GM11168 (cell line): ENCODE measurements at regions not wholly inside any gene's neighbourhood (a gene's known extent, or its start where the extent isn't known, plus 50 kb on each side); places are given as distances from the start of the nearest gene placed in this dataset.
"Not testable (repeated sequence)": the region's sequence is repeated elsewhere in the genome, so short reads cannot be mapped to it uniquely, and the experiment has no call there.

Source experiments
- in situ Hi-C: fragments of 300-500 bp; cut with MboI; formaldehyde crosslinking; loops from one replicate; pipeline ENCODE4 v1.12.0; 2022; ENCODE audit warnings: low sequenced_read_pairs; ENCODE audit not compliant: unreplicated experiment

DNA sequence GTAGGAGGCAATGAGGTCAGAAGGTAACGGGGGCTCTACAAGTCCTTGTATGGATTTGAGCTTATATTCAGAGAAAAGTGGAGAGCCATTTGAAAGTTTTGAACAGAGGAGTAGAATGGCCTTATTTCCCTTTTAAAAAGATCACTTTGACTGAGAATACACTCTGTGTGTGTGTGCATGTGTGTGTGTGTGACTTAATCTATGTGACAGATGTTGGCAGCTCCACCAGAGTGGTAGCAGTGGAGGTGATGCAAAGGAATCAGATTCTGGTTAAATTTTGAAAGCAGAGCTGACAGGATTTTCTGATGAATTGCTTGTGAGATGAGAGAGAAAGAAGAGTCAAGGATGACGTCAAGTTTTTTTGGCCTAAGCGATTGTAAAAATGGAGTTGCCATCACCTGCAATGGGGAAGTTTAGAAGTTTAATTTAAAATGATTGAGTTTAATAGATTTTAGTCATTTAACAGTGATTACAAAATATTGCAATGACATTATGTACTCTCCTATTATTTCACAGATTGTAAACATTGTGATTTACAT, 172.2 kb upstream of the HEY2 start:
- in situ Hi-C loops, result no loop called here

DNA sequence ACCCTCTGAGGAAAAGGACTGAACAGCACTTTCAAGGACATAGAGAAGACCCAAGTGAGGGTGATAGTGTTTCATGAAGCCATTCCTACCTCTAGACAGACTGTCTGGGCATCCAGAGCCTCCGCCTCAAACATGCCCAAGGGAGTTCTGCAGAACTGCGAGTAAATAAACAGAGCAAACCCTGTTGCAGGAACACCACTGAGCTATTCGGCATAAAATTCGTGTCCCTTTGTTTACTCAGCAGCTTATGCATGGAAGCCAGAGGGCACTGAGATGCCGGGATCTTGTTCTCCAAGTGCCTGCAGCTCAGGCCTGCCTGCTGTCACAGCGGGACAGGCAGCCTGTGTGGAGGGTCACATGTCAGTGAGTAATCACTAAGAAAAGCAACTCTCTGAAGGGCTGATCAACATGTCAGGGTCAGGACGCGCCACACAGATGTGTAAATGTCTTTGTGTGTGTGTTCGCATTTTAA, 164.9 kb upstream of the HEY2 start:
- in situ Hi-C loops, result no loop called here

DNA sequence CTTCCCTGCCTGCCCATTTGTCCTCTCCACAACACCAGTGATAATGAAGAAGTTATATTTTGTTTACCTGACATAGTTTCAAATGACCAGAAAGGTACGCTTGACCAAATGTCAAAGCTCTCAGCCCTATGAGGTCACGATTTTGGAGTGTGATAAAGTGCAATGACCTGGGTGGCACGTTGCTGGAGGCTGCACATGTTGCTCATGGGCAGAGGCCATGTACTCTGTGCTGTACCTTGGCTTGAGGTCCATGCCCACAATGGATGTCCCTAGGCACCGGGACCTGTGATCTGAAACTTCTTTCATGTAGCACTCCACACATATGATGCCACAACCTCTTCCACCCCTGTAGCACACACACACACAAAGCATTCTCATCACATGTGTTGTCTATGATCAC, 164.0 kb upstream of the HEY2 start:
- in situ Hi-C loops, result no loop called here

DNA sequence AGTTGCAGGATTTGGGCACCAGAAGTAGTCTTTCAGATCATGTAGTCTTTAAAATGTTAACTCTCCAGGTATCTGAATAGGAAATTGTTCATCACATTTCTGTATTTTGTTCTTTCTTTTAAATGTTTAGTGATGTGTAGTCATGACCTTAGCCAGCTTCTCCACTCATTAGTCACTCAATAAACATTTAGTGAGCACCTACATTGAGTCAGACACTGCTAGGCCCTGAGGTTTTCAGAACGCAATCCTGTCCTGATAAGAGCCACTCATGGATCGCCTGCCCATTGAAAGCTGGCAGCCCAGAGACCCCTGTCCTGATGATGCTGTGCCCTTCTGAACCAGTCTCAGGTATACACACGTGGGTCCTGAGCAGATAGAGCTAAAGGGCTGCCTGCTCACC, 163.4 kb upstream of the HEY2 start:
- in situ Hi-C loops, result no loop called here

DNA sequence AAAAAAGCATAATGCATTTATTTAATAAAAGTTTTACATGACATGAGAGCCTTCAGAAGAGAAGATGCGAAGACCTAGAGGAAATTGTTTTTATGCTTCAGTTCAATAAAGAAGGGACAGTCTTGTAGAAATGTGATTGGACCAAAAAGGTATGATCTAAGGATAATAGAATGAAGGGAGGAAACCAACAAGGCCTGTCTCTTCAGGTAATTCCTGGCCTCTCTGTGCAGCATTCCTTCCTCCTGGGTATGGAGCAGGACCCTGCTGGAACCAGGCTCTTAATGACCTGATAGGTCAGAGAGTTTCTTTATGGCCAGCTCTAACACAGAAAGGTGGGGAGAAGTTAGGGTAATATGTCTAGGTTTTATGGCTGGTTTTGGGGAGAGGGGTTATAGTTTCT, 162.8 kb upstream of the HEY2 start:
- in situ Hi-C loops, result no loop called here

DNA sequence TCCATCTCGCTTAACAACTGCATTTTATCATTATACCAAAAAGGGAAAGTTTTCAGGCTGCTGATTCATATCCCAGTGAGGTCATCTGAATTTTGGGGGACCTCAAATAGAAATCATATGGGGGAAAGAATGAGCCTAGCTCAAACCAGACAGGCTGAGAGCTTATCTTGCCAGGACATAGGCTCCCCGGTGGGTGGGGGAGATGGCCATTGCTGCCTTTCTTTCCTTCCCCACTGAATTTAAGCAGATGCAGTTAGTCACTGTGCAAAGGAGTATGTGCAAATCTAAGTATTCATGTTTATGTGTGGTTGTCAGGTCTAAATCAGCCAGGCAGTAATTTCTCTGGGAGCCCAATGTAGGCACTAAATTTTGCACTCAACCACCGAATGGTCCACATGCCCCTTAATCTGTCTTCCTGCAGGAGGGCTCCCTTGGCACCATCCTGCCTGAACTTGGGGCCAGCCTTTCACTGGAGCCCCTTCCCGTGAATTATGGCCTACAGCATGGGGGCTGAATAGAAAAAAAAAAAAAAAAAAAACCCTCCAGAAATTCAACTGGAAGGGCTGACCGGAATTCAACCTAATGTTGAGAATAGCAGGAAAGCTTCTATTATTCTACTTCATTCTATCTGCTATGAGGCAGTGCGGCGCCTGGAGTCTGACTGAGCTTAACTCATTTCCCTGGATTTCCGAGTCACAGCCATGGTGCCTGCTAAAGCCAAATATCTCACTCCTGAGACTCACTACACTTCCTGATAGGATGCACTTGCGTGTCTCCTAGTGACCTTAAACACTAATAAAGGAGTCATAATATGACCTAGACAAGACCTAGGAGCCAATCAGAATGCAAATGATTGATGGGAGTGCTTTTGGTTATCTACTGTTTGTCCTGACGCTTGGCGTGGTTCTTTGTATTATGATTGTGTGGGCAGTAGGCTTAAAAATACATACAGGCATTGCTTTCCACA, 161.5 kb upstream of the HEY2 start:
- in situ Hi-C loops, result no loop called here

DNA sequence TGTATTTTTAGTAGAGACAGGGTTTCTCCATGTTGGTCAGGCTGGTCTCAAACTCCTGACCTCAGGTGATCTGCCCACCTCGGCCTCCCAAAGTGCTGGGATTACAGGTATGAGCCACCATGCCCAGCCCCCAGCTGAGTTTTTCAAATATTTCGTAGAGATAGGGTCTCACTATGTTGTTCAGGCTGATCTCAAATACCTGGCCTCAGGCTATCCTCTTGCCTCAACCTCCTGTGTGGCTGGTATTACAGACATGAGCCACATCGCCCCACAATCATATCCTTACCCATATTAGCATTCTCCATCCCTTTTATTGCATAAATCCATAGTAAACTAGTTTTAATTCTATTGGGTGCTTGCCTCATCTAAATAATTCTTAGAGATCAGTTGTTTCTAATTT, 157.6 kb upstream of the HEY2 start:
- in situ Hi-C loops, result not testable (repeated sequence)

DNA sequence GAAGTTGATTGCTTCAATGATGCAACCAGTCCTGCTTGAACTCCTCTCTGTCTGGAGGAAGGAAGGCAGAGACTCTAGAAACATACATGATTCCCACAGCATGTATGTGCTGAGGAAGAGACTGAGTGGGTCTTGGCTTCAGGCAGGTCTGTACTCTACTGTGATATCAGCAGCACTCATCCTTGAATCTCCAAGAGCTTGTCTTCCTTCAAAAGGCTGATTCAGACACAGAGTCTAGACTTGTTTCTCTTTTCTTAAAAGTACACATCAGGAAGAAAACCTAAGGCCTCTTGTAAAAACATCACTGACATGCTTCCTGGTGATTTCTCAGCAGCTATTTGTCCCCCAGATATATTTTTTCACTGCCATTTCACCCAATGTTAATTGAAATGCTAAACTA, 155.7 kb upstream of the HEY2 start:
- in situ Hi-C loops, result no loop called here

DNA sequence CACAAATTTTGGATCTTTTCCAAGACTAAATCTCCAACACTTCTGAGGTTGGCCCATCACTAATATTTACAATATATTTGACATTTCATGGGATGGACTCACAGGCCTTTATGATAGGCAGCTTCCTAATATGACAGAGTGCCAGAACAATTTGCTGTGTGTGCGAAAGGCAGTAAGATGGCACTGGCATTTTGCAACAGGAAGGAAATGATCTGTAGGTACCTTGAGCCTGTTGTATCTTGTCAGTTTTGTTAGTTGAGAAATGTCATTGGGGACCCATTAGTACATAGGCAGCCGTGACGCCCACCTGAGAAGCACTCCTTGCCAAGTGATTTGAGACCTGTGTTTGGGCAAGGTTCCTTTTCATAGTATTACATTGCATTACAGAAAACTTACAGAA, 153.4 kb upstream of the HEY2 start:
- in situ Hi-C loops, result no loop called here

DNA sequence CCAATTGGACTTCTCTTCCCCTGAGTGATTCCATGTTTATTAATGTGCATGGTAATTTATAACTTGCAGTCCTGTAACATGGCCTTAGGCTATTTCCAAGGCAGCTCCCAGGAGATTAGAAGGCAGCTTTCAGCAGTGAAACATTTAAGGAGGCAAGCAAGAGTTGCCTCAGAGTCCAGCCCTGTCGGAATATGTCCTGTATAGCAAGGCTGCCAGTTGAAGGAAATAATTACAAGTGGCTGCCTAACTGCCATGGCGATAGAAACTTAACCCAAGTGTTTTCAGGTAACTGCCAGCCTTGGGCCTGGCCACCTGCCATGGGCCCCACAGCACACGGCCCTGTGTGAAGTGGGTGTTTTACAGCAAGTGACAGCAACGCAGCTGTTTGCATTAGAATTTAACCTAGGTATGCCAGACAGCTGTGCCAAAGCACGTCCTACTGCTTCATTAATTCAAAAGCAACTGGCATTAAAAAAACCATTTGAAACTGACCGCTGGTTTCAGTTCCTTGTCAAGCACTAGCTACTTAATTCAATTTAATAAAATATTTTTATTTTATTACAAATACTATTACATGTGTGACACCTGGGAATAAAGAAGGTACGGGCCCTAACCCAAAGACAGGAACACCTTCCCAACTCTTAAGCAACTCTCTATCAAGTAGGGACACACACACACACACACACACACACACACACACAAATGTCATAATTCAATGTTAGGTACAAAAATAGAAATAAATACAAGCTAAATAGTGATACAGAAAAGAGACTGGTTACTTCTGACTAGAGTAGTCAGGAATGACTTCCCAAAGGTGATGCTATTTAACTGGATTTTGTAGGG, 151.8 kb upstream of the HEY2 start:
- in situ Hi-C loops, result no loop called here

DNA sequence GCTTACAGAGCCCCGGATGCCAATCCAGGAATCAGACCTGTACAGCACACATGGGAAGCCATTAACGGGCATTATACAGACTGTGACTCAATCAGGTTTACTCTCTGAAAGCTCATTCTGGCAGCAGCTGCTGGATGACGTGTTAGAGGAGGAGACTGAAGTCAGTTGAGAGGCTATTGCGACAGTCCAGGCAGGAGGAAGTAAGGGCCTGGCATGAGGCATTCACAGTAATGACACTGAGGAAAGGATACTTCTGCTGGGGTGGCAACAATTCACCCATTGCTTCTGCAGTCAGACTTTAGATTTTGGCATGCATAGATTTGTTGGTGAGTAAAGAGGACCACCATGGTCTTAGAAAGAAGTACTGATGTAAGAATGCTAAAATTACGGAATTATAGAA, 151.0 kb upstream of the HEY2 start:
- in situ Hi-C loops, result no loop called here

DNA sequence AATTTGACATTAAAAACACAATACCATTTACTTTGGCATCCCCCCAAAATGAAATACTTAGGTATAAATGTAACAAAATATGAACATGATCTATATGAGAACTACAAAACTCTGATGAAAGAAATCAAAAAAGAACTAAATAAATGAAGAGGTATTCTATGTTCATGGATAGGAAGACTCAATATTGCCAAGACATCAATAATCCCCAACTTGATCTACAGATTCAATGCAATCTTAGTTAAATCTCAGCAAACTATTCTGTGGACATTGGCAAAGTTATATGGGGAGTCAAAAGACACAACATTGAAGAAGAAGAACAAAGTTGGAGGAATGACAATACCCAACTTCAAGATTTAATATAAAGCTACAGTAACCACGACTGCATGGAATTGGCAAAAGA, 145.2 kb upstream of the HEY2 start:
- in situ Hi-C loops, result no loop called here

DNA sequence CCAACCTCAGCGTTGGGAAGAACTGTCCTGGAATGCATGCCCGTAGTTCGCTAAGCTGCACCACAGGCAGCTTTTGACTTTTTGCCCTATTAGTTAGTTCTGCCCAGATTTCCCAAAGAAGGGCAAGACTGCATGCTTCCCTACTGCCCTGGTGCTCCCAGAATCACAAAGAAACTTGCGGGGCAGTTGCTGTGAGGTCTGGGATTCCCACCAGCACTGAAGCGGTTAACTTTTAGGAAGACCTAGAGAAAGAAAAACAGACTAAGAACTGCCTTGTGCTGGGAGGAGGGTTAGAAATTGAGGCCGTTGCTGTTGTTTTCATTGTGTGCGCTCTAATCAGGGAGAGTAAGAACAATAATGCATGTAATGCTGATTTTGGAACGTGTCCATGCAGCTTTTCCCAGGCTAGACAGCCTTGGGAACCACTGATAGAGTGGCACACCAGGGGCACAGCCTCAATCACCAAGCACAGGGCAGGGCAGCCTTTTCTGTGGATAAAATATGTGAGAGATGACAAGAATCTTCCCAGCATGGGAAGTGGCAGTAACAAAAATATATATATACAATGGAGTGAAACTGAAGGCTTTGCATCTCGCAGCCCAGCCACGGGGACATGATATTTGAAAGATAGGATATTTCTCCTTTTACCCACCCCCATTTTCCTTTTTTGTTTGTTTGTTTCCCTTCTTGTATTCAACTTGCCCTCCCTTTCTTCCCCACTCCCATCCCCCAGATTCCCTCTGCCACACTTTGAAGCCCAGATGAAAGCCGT, 137.7 kb upstream of the HEY2 start:
- in situ Hi-C loops, result no loop called here

DNA sequence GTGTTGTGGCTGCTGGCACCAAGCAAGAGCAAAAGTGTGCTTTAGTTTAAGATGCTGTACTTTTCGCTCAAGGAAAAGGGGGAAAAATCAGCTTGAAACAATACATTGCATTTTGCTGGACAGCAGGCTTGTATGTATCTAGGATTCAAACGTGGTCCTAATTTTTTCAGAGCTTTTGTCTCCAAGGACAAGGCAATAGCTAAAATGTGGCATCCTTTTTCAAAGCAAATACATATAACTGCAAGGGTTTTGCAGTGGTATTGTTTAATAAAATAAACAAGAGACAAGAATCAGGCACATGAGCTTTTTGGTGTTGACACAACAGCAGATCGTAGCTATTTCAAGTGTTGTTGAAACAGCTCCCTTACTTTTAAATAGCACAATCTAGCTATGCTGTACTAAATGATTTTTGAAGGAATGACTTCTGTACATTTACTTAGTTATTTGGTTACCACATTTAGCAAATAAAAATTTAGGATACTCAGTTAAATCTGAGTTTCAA, 137.0 kb upstream of the HEY2 start:
- in situ Hi-C loops, result no loop called here

DNA sequence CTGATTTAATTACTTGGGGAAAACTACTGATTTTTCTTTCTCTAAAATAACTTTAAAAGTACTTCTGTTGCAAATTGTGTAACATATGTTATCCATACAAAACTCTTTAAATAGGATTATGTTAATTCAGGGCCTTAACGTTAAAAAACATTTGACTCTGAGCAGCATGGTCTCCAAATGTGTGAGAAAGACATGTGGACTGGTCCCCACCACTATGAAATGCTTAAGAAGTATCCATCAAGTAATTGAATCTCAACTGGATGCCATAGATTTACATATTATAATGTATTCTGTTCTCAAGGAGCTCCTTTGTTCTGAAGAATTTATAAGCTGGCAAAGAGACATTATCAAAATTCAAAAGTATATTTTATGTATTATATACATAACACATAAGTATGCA, 130.8 kb upstream of the HEY2 start:
- in situ Hi-C loops, result no loop called here

DNA sequence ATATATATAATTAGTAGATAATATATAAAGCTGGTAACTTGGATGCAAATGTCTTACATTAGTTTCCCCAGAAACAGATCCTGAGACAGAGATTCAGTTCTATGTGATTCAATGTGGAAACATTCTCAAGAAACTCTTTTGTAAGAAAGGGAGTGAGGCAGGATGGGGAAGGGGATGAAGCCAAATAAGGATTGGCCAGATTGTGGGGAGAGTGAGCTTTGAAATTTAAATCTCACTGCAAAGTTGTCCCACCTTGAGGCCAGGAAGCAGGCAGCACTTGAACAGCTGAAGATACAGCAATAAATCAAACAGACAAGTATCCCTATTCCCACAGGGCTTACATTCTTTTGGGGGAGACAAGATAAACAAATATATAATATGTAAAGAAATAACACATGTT, 126.3 kb upstream of the HEY2 start:
- in situ Hi-C loops, result no loop called here

DNA sequence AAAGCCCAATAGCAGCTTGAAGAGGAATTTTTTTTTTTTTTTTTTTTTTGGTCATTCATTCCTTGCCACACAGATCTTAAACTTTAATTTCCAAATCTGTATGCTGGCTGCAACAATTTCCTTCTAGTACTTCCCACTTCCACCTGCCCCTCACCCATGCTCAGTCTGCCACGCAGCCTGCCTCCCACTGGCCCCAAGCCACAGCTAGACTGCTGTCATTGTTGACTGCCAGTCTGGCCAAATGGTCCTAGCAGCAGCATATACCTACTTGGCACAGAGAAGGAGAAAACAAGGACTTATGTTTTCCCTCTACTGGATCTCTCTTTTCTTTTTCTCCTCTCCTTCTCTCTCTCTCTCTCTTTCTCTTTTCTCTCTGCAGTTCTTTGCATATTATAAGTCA, 118.3 kb upstream of the HEY2 start:
- in situ Hi-C loops, result no loop called here

DNA sequence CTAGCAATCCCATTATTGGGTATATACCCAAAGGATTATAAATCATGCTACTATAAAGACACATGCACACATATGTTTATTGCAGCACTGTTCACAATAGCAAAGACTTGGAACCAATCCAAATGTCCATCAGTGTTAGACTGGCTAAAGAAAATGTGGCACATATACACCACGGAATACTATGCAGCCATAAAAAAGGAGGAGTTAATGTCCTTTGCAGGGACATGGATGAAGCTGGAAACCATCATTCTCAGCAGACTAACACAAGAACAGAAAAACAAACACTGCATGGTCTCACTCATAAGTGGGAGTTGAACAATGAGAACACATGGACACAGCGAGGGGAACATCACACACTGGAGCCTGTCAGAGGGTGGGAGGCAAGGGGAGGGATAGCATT, 113.4 kb upstream of the HEY2 start:
- in situ Hi-C loops, result not testable (repeated sequence)

DNA sequence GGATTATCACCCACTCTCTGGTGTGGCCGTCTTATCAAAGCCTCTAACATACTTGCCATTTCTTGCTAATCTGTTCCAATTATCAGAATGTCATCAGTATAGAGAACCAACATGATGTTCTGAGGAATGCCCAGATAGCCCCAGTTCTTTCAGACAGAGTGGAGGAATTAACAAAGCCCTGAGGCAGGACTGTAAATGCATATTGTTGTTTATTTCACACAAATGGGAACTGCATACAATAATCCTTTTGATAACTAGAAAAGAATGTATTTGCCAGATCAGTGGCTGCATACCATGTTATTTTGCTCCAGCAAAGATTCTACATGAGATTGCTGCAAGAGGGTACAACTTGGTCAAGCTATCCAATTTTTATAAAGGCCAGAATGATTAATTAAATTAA, 112.8 kb upstream of the HEY2 start:
- in situ Hi-C loops, result no loop called here

DNA sequence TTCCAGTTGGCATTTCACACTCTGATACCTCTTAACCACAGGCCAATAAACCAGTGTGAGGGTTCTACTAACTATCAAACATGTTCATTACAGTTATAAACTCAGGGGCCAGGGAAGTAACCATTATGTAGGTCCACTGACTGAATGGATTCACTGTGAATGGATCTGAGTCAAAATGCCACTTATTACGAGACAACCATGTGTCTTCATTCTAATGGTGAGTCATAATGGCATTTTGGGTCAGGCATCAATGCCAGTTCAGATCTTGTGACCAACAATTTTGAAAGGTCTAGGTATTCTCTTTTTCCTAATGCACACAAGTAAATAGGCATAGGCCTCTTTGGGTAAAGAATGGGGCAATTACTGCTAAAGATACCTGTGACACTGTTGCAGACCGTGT, 112.2 kb upstream of the HEY2 start:
- in situ Hi-C loops, result no loop called here
